GM06990 (cell line): ENCODE measurements at regions not wholly inside any gene's neighbourhood (a gene's known extent, or its start where the extent isn't known, plus 50 kb on each side); places are given as distances from the start of the nearest gene placed in this dataset.

Experiments
- DNase-seq: peaks from one replicate; pipeline ENCODE4 v3.0.0-alpha.2; 2011; ENCODE audit not compliant: insufficient read length; ENCODE audit errors: extremely low read depth
- H3K27me3 ChIP-seq: replicated peaks from 2 replicates; pipeline ENCODE4 v1.6.0; 2011; ENCODE audit warnings: low read length; ENCODE audit not compliant: control insufficient read depth, insufficient read depth
- H3K36me3 ChIP-seq: 2 replicates; pipeline ENCODE4 v1.5.1; 2011; ENCODE audit warnings: low read length; ENCODE audit not compliant: control insufficient read depth, insufficient read depth
- H3K4me3 ChIP-seq: replicated peaks from 2 replicates; pipeline ENCODE4 v1.5.1; 2011; ENCODE audit warnings: low read depth, mild to moderate bottlenecking, control low read depth, low read length
- CTCF ChIP-seq: IDR thresholded peaks from 2 replicates; pipeline ENCODE4 v1.5.1; 2011; ENCODE audit warnings: low read length, control low read depth, mild to moderate bottlenecking, inconsistent platforms; ENCODE audit not compliant: insufficient read depth, poor library complexity, severe bottlenecking

GRCh38 chr16:73145166-73145880, 97.4 kb upstream of the ZFHX3 start:
- H3K36me3 ChIP-seq: no peaks in the 10 kb centered on the region

GRCh38 chr16:73143576-73144422, 95.9 kb upstream of the ZFHX3 start:
- TF ChIP-seq CTCF: no peak
- Histone ChIP-seq H3K4me3 (no peak overlapping the region), H3K27me3 (no peaks in the 10 kb centered on the region), H3K36me3 (no peaks in the 10 kb centered on the region)
- no peak for DNase-seq

More at GRCh38 chr16:73145166-73145880, 97.4 kb upstream of the ZFHX3 start:
- Histone ChIP-seq H3K27me3 (no peaks in the 10 kb centered on the region; the same call in 1 of the 2 replicates), H3K4me3 (no peak overlapping the region)
- no peak for TF ChIP-seq CTCF
- DNase-seq: no peak

- Histone ChIP-seq H3K36me3 (no peaks in the 10 kb centered on the region), H3K4me3 (no peak overlapping the region), H3K27me3 (no peaks in the 10 kb centered on the region; the same call in 1 of the 2 replicates)
- TF ChIP-seq CTCF: no peak
- no peak for DNase-seq
Measured at GRCh38 chr16:73143002-73143401, 95.1 kb upstream of the ZFHX3 start.

DNA sequence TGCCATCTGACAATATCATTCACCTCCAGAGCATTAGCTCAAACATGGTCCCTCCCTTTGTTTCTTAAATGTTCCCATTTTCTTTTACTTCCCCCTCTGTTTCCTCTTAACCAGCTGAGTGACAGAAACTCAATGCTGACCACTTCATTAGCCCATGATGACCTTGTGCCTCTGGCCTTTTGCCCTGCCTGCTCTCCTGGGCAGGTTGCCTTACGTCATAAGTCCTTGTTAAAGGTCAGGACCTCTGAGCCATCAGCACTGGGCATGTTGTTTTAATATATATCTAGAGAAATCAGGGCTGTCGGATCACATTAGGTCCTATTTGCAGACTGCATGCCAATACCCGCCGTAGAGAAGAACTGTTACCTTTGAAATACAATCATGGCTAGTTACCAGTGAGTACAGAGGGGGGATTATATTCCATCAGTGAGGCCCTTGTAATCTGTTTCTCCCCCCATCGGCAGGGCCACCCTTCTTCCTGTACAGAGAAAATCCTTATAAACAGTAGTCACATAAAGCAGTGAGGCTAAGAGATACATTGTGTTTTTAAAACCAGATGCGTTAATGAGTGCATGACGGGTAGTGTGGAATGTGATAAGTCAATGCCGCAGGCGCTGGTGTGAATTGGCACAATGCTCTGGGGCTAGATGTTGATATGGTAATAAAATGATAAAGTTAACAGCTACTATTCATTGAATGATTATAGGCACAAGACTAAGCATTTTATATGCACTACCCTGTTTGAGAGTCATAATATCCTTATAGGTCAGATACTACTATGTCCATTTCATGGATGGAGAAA, 94.3 kb upstream of the ZFHX3 start:
- no peak for TF ChIP-seq CTCF
- H3K4me3 ChIP-seq: no peak overlapping the region
- H3K27me3 ChIP-seq: no peaks in the 10 kb centered on the region; the same call in 1 of the 2 replicates
- H3K36me3 ChIP-seq: no peaks in the 10 kb centered on the region
- DNase-seq: no peak

DNA sequence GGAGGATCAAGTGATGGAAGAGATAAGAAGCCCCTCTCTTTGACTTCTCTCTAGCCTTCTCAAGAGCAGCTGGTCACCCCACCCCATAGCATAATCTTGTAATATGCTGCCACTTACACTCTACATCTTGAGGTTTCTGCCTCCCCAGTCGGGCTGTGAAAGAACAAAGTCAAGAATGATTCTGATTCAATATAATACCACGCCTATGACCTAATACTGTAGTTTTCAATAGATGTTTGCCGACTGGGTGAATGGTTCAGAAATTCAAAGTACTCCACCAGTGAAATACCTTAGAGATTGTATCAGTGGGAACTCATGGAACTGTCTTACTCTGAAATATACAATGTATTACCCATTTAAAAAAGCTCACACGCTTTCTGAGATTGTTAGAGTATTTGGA, 93.0 kb upstream of the ZFHX3 start:
- Histone ChIP-seq H3K36me3 (no peaks in the 10 kb centered on the region), H3K27me3 (no peaks in the 10 kb centered on the region; the same call in 1 of the 2 replicates), H3K4me3 (no peak overlapping the region)
- no peak for DNase-seq
- no peak for TF ChIP-seq CTCF
